Fibroblast of upper back skin (primary cell): ENCODE measurements at regions not wholly inside any gene's neighbourhood (a gene's known extent, or its start where the extent isn't known, plus 50 kb on each side); places are given as distances from the start of the nearest gene placed in this dataset.
"Not testable (repeated sequence)": the region's sequence is repeated elsewhere in the genome, so short reads cannot be mapped to it uniquely, and the experiment has no call there.

Source experiments
- DNase-seq: peaks from one replicate; pipeline ENCODE4 v3.0.0-alpha.2; 2013

DNA sequence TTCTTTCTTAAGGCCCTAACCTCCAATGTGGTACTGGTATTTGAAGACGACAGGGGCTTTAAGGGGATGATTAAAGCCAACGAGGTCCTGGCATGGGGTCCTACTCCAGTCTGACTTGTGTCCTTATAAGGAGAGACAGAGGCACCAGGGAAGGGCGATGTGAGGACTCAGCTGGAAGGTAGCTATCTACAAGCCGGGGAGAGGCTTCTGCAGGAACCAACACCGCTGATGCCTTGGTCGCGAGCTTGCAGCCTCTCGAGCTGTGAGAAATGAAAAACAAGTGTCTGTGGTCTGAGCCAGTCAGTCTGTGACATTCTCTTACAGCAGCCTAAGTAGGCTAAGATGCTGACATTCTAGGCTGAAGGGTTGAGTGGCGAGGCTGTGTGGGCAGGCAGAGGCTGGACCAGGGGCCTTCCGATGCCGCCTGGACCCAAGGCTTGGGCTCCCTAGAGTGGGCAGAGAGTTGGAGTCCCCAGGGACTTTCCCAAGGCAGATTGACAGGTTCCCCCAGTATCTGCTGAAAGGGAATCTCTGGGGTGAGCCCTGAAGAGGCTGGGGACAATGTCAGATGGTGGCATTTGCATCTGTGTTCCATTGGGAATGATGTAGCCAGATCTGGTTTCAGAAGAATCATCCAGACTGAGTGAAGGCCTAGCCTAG lies 322.9 kb upstream of the HS6ST1 start:
- DNase-seq = no peak

DNA sequence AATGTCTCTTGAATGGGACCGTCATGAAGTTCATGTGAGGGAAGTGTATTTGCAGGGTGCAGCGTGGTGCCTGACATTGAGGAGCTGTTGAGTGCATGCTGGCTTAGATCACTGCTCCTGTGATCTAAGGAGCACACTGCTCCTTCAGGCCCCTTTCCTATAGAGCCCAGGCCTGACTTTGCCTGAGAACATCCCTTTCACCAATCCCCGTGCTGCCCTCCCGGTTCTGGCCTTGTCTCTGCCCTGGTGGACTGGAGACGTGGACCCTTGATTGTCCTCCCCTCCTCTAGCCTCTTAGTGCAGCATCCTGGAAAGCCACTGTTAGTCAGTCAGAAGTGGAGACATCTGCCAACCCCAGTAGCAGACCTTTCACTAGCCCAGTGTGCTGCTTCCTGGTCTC lies 323.6 kb upstream of the HS6ST1 start:
- no peak for DNase-seq

DNA sequence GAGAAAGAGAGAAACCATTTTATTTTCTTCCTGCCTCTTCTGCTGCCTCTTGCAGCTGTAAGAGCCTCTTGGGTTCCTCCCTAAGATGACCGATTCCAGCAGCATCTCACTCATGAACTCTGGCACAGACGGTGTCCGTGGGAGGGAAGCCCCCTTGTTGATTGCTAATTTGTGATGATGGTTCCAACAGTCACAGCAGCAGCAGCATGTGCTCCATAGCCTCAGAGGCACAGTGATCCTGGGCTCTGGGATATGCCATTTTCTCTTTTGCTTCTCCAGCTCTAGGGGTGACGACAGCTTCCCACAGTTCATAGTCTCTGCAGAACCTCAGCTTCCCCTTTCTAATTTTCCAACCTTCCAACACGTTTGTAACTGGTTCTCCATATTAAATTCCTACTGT lies 324.2 kb upstream of the HS6ST1 start:
- no peak for DNase-seq

DNA sequence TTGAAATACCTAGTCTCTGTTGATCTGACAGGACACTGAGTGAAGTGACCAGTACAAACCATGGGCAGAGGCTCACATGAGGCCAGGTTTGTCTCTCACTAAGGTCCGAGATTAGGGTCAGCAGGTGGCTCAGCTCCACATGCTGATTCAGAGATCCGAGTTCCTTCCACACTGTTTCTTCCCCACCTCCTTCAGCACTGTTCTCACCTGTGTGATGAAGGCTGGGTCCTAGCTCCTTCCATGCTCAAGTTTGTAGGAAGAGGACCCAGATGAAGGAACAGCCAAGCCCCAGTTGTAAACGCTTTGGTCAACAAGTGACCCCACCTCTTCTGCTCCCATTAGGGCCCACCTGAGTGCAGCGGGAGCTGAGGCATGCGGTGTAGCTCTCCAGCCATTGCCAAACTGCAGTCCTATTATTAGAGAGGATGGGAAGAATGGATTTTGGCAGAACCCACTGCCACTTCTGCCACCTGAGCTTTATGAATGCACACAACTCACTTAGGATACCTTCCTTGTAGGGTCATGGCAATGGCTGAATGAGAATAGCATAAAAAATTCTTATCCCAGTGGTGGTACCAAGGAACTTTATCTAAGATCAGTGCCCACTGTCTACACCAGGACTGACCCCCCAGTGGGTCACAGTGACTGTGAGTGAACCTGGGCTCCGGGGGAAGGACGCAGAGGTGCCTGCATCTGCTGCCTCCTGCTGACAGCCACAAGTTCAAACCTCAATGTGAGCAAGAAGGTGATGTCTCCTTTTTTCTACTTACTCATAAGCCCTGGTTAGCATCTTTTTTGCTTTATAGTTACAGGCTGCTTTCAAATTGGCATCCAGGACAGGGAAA lies 324.8 kb upstream of the HS6ST1 start:
- no peak for DNase-seq

DNA sequence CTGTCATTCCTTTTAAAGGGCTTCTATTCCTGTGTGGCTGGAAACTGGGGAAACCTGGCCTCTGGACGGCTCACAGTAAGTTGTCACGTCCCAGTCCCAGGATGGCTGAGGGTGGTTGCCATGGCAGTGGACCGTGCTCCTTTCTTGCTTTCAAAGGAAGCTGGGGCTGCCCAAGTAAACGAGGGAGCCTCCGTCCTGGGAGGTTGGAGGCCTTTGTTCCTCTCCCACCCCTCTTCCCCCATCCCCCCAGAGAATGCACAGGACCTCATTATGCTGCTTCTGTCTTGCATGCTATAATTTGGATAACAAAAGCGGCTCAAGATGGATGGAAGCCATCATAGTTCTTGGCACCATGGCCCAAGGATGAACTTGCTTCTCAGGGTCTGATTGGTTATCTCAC lies 325.5 kb upstream of the HS6ST1 start:
- no peak for DNase-seq

DNA sequence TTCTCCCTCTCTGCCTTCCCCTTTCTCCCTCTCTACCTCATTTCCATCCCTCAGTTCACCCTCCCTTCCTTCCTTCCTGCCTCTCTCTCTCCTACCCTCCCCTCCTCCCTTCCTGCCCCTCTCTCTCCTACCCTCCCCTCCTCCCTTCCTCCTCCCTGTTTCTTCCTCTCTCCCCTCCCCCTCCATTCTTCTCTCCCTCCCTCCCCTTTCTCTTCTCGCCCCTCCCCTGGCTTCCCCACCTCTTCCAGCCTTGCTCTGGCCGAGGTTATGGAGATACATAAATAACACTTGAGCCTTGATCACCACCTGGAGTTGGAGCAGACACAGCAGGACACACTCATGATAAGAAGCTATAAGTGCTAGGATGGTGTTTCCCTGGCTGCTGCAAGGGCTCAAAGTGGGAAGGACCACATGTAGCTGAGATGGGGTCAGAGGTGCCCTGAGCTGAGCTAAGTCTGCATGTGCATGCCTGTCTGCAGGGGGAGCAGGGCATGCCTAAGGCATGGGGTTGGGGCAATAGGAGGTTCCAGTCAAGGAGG lies 326.1 kb upstream of the HS6ST1 start:
- DNase-seq = no peak

DNA sequence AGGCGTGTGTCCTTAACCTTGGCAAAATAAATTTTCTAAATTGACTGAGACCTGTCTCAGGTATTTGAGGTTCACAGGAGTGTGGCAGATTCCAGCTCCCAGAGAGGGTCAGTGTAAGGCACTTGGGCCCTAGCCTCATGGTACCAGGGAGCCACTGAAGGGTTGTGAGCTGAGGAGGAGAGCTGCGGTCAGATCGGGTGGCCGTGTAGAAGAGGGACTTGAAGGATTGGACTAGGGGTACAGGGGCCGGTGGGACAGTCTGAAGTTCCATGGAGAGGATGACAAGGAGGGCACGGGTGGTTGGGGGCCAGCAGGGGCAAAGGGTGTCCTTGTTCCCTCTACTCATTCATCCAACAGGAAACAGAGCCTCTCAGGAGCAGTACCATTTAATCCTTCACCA lies 327.0 kb upstream of the HS6ST1 start:
- no peak for DNase-seq

DNA sequence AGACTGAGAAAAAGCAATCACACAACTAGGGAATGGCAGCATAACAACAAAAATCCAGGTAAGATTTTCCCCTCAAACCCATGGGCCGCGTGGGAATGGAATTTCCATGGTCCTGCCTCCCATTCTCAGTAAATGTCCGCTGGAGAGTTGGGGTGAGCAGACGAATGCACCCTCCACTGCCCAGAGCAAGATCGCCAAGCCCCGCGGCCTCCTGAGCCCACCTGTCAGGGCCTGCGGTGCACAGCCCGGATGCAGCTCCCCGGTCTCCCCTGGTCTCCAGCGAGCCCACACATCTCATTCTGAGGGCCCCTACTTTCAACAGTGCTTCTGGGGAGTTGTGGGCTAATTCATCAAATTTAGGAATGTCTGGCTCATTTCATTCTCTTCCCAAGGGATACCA lies 327.4 kb upstream of the HS6ST1 start:
- DNase-seq = no peak

DNA sequence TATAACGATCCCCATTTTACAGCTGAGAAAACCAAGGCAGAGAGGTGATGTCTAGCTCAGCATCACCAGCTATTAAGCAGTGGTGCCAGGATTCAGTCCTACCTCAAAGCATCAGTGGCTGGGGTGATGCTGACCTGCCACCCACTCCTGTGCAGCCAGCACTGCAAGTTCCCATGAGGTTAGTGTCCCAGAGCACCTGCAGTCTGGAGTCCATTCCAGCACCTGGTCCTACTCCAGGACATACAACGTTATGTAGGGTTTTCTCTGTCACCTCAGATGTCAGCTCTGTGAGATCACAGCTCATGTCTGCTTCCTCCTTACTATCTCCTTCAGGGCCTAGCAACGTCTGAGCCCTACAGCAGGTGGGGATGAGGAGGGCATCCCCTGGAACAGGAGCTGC lies 328.0 kb upstream of the HS6ST1 start:
- DNase-seq = no peak

DNA sequence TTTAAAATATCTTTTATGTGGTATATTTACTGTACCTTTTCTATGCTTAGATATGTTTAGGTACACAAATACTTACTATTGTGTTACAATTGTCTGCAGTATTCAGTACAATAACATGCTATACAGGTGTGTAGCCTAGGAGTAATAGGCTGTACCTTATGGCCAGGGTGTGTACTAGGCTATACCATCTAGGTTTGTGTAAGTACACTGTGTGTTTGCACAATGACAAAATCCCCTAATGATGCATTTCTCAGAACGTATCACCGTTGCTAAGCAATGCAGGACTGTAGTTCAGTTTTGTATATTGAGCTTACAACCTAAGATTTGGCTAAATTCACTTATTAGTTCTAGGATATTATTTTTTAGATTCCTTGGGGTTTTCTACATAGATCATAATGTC lies 332.3 kb upstream of the HS6ST1 start:
- DNase-seq = no peak

DNA sequence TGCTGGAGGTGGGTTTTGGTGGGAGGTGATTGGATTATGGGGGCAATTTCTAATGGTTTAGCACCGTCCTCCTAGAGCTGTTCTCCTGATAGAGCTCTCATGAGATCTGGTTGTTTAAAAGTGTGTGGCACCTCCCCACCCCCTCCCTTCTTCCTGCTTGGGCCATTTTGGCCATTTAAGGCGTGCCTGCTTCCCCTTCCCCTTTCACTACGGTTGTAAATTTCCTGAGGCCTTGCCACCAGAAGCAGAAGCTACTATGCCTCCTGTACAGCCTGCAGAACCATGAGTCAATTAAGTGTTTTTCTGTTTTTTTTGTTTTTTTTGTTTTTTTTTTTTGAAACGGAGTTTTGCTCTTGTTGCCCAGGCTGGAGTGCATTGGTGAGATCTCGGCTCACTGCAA lies 335.7 kb upstream of the HS6ST1 start:
- no peak for DNase-seq

DNA sequence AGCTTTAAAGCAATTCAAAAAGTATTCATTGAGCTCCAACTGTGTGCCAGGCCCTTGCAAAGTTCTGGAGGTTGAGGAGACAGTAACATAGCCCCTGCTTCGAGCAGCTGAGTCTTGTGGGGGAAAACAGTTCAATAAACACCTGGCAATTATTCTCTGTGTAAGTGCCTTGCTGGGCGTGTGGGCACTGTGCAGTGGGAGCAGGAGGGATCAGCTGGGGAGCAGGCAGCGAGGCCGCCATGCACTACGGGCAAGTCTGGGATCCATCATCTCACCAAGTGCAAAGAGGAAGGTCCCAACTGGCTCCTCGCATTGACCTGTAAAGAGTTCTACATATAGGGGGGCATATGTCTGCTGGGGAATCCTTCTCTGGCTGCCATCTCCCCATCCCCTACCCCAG lies 342.2 kb upstream of the HS6ST1 start:
- no peak for DNase-seq

DNA sequence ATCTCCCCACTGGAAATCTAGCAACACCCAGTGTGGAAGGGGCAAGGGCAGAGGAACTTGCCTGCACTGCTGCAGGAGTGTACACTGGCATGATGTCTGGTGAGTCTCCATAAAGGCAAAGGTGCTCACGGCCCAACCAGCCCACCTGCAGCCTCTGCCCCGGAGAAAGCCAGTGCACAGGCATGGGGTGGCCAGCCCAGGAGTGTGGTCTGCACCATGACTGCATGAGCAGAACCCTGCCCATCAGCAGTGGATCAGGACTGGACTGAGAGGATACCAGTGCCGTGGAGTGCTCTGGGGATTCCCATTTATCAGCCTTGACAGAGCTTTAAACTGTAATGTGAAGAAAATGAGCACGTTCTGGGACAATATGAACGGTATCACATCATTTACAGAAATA lies 342.6 kb upstream of the HS6ST1 start:
- DNase-seq = no peak

DNA sequence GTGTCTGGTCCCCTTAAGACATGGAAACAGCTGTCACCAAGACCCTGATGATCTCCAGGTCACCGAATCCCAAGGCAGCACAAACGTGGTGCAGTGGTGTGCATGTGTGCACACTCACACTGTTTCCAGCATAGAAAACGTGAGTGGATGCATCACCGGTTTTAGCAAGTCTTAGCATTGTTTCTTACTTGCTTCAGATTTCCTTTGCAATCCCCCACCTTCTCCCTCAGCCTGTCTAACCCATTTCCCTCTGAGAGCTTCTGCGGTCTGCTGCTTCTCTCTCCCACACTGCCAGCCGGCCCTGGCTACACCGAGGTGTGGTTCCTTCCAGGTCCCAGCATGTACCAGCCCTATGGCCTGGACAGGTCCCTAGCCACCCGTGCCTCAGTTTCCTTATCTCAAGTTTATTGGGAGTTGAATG lies 343.4 kb upstream of the HS6ST1 start:
- no peak for DNase-seq

DNA sequence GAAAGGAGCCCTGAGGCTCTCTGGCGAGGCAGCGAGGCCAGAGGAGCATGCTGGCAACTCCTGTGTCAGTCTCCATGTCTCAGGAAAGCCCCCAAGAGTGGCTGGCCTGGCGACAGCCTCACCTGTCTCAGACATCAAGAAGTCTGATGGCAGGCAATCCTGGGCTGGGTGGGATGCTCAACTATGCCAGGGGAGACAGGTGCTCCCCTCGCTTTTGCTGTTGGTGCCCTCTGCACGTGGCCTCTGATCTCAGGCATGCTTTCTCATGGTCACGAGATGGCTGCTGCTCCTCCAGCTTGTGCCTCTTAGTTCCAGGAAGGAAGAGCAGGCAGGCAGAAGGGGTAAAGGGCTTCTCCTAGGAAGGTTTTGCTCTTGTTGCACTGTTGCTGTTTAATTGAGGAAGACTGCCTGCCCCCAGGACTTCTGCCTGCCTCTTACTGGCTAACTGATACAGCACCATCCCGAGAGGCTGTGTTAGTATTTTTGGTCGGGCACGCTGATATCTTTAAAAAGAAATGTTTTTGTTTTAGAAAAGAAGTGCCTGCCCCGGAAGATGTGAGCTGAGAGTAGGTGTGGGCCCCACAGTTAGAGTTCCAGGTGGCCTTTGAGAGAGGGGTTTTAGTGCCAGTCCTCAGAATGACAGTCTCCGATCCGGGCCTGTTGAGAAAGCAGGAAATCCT lies 344.8 kb upstream of the HS6ST1 start:
- no peak for DNase-seq

DNA sequence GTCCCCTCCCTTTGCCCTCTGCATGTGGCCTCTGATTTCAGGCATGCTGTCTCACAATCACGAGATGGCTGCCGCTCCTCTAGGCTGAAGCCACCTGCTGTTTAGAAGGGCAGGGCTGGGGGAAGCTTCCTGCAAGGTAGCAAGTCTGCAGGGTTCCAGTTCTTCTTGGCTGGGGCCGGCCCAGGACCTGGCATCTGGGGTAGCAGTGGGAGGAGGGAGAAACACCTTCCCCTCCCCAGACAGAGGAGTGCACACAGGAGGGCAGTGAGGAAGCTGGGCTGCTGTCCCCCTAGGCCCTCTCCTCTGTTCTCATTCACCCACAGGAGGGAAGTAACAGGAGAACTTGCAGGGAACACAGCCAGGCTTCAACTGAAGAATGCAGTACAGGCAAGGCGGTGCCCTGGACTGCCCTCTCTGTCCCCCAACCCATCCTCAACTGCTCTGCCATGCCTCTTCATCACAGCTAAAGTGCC lies 345.9 kb upstream of the HS6ST1 start:
- no peak for DNase-seq

DNA sequence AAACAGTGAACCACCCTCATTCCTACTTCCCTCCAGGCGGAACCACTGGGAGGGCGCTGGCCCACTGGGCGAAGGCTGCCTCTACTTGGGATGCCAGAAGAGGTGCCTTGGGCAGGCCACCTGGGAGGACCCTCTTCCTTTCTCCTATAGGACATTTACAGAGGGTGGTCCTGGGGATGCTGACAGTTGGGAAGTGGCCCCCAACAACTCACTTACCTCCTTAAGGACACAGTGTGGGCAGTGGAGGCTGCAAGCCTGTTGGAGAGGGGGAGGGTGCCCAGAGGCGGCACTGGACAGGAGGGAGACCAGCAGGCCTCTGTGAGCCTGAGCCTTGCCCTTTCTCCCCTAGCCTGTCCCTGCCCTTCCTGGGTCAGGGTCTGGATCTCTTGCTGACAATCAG lies 346.4 kb upstream of the HS6ST1 start:
- DNase-seq = no peak

DNA sequence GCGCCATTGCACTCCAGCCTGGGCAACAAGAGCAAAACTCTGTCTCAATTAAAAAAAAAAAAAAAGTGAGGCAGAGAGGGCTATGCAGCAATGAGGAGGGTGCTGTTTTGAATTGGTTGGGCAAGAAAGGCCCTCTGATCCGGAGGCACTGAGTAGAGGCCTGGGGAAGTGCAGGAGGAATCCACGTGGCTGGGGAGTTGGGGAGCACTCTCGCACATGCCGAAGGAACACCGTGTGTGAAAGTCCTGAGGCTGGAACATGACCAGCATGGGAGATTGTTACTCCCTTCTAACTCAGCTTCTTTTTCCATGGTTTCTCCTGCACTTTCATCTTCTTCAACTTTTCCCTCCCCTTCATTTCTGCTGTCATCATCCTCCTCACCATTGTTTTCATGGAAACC lies 347.9 kb upstream of the HS6ST1 start:
- no peak for DNase-seq

DNA sequence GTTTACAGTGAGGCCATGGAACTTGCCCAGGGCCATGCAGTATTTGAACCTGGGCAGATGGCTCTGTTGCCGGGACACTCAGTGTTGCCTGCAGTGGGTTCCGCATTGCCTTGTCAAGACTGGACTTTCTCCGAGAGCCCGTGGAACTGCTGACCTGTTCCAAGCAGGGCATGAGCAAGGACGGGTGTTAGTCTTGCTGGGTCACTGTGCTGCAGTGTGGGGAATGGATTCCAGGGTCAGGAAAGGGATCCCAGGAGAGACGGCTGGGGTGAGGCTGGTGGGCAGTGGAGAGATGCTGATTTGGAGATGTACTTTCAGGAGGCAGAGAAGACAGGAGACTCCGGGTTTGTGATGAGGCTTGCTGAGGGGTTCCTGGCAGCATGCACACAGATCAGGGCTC lies 348.7 kb upstream of the HS6ST1 start:
- DNase-seq = no peak

DNA sequence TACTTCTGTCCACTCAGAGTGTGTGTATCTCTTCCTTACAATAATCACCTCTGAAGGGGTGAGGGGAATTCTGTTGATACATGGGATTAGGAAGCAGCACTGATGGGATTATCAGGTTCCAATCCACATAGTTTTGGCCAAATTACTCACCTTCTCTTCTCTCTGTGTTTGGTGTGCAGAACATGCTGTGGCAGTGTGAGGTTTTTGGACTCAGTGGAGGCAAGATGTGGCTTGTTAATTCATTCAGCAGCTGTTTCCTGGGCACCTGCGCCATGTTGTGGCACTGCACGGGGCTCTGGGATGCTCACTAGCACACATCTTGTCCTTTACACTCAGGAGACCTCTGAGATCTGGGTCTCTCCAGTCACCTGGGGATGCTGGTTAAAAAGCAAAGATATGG lies 350.3 kb upstream of the HS6ST1 start:
- no peak for DNase-seq

DNA sequence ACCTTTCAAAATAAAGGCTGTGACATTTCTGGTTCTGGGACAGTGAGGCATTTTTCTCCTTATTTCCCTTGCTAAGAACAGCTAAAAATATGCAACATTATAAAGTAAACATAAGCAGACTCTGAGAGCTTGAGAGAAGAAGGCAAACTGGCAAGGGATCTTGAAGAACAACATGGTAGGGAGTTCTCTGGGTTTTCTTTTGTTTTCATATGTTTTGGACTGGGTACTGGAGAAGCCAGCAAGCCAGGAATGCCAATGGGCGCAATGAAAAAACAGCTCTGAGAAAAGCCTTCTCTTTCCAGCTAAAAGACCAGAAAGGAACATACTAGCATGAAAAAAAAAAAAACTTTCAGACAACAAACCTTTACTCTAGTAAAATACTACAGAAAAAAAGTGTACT lies 351.4 kb upstream of the HS6ST1 start:
- no peak for DNase-seq

DNA sequence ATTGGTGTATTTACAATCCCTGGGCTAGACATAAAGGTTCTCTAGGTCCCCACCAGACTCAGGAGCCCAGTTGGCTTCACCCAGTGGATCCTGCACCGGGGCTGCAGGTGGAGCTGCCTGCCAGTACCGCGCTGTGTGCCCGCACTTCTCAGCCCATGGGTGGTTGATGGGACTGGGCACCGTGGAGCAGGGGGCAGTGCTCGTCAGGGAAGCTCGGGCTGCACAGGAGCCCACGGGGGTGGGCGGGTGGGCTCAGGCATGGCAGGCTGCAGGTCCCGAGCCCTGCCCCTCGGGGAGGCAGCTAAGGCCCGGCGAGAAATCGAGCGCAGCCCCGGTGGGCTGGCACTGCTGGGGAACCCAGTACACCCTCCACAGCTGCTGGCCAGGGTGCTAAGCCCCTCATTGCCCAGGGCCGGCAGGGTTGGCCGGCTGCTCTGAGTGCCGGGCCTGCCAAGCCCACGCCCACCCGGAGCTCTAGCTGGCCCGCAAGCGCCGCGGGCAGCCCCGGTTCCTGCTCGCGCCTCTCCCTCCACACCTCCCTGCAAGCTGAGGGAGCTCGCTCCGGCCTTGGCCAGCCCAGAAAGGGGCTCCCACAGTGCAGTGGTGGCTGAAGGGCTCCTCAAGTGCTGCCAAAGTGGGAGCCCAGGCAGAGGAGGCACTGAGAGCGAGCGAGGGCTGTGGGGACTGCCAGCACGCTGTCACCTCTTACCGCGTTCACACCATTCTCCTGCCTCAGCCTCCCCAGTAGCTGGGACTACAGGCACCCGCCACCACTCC lies 353.5 kb upstream of the HS6ST1 start:
- DNase-seq = not testable (repeated sequence)

DNA sequence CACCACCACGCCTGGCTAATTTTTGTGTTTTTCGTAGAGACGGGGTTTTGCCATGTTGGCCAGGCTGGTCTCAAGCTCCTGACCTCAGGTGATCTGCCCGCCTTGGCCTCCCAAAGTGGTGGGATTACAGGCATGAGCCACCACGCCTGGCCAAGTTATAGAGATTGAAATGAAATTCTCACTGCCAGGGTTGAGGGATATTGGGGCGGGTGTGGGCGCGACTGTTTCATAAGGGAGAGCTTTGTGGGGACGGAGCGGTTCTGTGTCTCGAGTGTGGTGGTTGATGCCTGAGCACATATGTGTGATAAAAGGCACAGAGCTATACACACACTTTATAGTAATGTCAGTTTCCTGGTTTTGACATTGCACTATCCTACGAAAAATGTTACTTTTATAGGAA lies 361.0 kb upstream of the HS6ST1 start:
- DNase-seq = not testable (repeated sequence)
